GM12891 (cell line): ENCODE measurements at regions not wholly inside any gene's neighbourhood (a gene's known extent, or its start where the extent isn't known, plus 50 kb on each side); places are given as distances from the start of the nearest gene placed in this dataset.

ENCODE experiments used
- PAX5 ChIP-seq: IDR thresholded peaks from 2 replicates; pipeline ENCODE4 v1.6.1; 2011; ENCODE audit warnings: low read length, moderate library complexity, mild to moderate bottlenecking; ENCODE audit not compliant: insufficient read depth, severe bottlenecking
- POLR2A ChIP-seq: IDR thresholded peaks from 2 replicates; pipeline ENCODE4 v1.6.1; 2011; ENCODE audit warnings: low read depth, low read length, control low read depth
- POLR2AphosphoS5 ChIP-seq: IDR thresholded peaks from 2 replicates; pipeline ENCODE4 v1.6.1; 2011; ENCODE audit warnings: low read depth, low read length, control low read depth
- SPI1 ChIP-seq: IDR thresholded peaks from 2 replicates; pipeline ENCODE4 v1.6.1; 2011; ENCODE audit warnings: low read depth, low read length, control low read depth
- TAF1 ChIP-seq: IDR thresholded peaks from 2 replicates; pipeline ENCODE4 v1.6.1; 2011; ENCODE audit warnings: low read depth, low read length, control low read depth

- TF ChIP-seq PAX5: no peak
- TF ChIP-seq POLR2A: no peak
- TF ChIP-seq POLR2AphosphoS5: no peak
- no peak for TF ChIP-seq TAF1
- no peak for TF ChIP-seq SPI1
Measured at GRCh38 chr5:3325972-3326840, 269.4 kb upstream of the IRX1 start.
